CD14-positive monocyte (primary cell): ENCODE measurements at regions not wholly inside any gene's neighbourhood (a gene's known extent, or its start where the extent isn't known, plus 50 kb on each side); places are given as distances from the start of the nearest gene placed in this dataset.

Source experiments
- DNase-seq, 3 donors: peaks; one replicate each; pipeline ENCODE4 v3.0.0-alpha.2; 2011 to 2022
- H2AFZ ChIP-seq: 2 replicates; pipeline ENCODE4 v1.6.0; 2012; ENCODE audit warnings: mild to moderate bottlenecking, low read depth, low read length, inconsistent platforms; ENCODE audit not compliant: insufficient read depth, poor library complexity, severe bottlenecking
- H3K27ac ChIP-seq, 2 donors: 1 replicate in 1 of 2; 2 replicates in 1 of 2; pipeline ENCODE4 v1.5.1; 2012 to 2013; ENCODE audit warnings: low read length in 2 of 2, control low read depth in 1 of 2, inconsistent platforms in 1 of 2, low read depth in 1 of 2, mild to moderate bottlenecking in 1 of 2
- H3K27me3 ChIP-seq, 2 donors: one replicate each; pipeline versions ENCODE4 v1.6.0 to v1.6.1; 2011 to 2013; ENCODE audit warnings: low read length in 2 of 2; ENCODE audit not compliant: control insufficient read depth in 2 of 2, insufficient read depth in 2 of 2
- H3K36me3 ChIP-seq, 2 donors: replicated peaks in 1 of 2; 1 replicate in 1 of 2; 2 replicates in 1 of 2; pipeline versions ENCODE4 v1.5.1 to v1.6.1; 2012 to 2013; ENCODE audit warnings: low read length in 2 of 2, control low read depth in 1 of 2, inconsistent platforms in 1 of 2, mild to moderate bottlenecking in 1 of 2; ENCODE audit not compliant: insufficient read depth in 2 of 2, control insufficient read depth in 1 of 2
- H3K4me1 ChIP-seq, 2 donors: 1 replicate in 1 of 2; 2 replicates in 1 of 2; pipeline versions ENCODE4 v1.5.1 to v1.6.1; 2012 to 2013; ENCODE audit warnings: low read length in 2 of 2, control low read depth in 1 of 2, inconsistent platforms in 1 of 2, mild to moderate bottlenecking in 1 of 2, moderate library complexity in 1 of 2; ENCODE audit not compliant: insufficient read depth in 2 of 2, control insufficient read depth in 1 of 2
- H3K4me2 ChIP-seq: replicated peaks from 2 replicates; pipeline ENCODE3; 2012; ENCODE audit warnings: low read length, moderate library complexity, mild to moderate bottlenecking; ENCODE audit not compliant: poor library complexity, severe bottlenecking; ENCODE audit errors: extremely low read depth
- H3K4me3 ChIP-seq, 3 experiments: fragments of 200-600 bp in 1 of 3; sonication (generic) in 1 of 3; replicated peaks in 1 of 3; 1 replicate in 2 of 3; 2 replicates in 1 of 3; pipeline ENCODE4 v1.5.1; 2011 to 2013; ENCODE audit warnings: low read length in 3 of 3, mild to moderate bottlenecking in 3 of 3, control low read depth in 2 of 3, low read depth in 2 of 3, inconsistent platforms in 1 of 3, moderate library complexity in 1 of 3
- H3K79me2 ChIP-seq: 2 replicates; pipeline ENCODE4 v1.6.0; 2012; ENCODE audit warnings: mild to moderate bottlenecking, control low read depth, inconsistent platforms, low read length, moderate library complexity; ENCODE audit not compliant: insufficient read depth
- H3K9ac ChIP-seq: 2 replicates; pipeline ENCODE4 v1.6.0; 2017; ENCODE audit warnings: low read length, mild to moderate bottlenecking; ENCODE audit not compliant: insufficient read depth, poor library complexity, severe bottlenecking
- H3K9me3 ChIP-seq, 2 donors: replicated peaks in 1 of 2; 1 replicate in 1 of 2; 2 replicates in 1 of 2; pipeline versions ENCODE4 v1.5.1 to v1.6.1; 2012 to 2013; ENCODE audit warnings: low read length in 2 of 2, control low read depth in 1 of 2; ENCODE audit not compliant: control insufficient read depth in 1 of 2, insufficient read depth in 1 of 2
- H4K20me1 ChIP-seq: 2 replicates; pipeline ENCODE4 v1.6.0; 2012; ENCODE audit warnings: mild to moderate bottlenecking, low read length, control low read depth, moderate library complexity; ENCODE audit not compliant: insufficient read depth
- H3K27ac Mint-ChIP-seq, 7 donors: one replicate each; pipeline ENCODE4 v1.8.0; 2020; ENCODE audit warnings: mild to moderate bottlenecking in 7 of 7, mixed read lengths in 7 of 7, moderate library complexity in 6 of 7, inconsistent platforms in 2 of 7
- H3K27me3 Mint-ChIP-seq, 3 donors: one replicate each; pipeline ENCODE4 v1.8.0; 2021 to 2022; ENCODE audit warnings: low read depth in 3 of 3, mild to moderate bottlenecking in 3 of 3, mixed read lengths in 3 of 3, moderate library complexity in 3 of 3, inconsistent platforms in 1 of 3
- H3K36me3 Mint-ChIP-seq, 2 donors: one replicate each; pipeline ENCODE4 v1.8.0; 2020; ENCODE audit warnings: mixed read lengths in 2 of 2, inconsistent platforms in 1 of 2, mild to moderate bottlenecking in 1 of 2
- H3K4me1 Mint-ChIP-seq: one replicate; pipeline ENCODE4 v1.8.0; 2020; ENCODE audit warnings: mild to moderate bottlenecking, mixed read lengths
- H3K4me3 Mint-ChIP-seq, 2 donors: one replicate each; pipeline ENCODE4 v1.8.0; 2020; ENCODE audit warnings: mild to moderate bottlenecking in 2 of 2, mixed read lengths in 2 of 2, moderate library complexity in 1 of 2
- H3K9me3 Mint-ChIP-seq, 7 donors: one replicate each; pipeline ENCODE4 v1.8.0; 2020 to 2022; ENCODE audit warnings: mixed read lengths in 7 of 7, mild to moderate bottlenecking in 6 of 7, moderate library complexity in 6 of 7, inconsistent platforms in 2 of 7
- WGBS: methylation state at CpG from one replicate; pipeline ENCODE4 v1.1.5; 2013; ENCODE audit warnings: missing lambda C conversion rate; ENCODE audit not compliant: insufficient coverage; 5-methylcytosine and 5-hydroxymethylcytosine counted together
- intact Hi-C, 2 donors: fragments of 100-400 bp; cut with micrococcal nuclease; formaldehyde crosslinking; loops; one replicate each; pipeline versions ENCODE4 v1.15.0 to v1.15.1; 2023
- TF ChIP-seq, protein P1 (sequence below): fragments of 200-600 bp; IDR thresholded peaks from one replicate; pipeline ENCODE4 v1.8.0; 2022; ENCODE audit warnings: antibody characterized with exemption, mild to moderate bottlenecking

DNA sequence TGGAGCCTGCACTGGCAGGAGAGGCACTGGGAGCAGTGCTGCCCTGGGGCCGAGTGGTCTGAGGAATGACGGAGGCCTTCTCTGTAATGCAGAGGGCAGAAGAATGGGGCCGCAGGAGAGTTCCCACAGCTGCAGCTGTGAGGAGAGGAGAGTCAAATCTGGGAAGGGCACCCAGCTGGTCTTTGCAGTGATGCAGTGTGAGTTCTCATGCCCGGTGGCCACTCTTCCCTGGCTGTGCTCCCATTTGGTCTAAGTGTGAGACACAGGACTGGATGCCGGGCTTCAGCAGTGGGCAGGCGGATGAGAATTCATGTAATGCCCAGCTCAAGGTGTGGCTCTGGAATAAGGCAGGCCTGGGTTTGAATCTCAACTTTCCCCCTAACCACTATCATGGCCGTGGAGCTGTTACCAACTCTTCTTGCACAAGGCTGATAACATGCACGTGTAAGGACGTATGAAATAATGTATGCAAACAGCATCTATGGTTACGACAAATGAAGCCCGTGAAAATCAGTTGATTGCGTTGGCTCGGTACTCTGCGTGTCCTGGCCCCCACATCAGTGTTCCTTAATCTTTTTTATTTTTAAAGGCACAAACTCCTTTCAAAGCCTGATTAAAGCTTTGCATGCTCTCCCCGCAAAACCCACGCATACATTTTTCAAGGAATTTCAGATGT lies 71.6 kb downstream of the ACKR3 start:
- TF ChIP-seq, protein P1, sequence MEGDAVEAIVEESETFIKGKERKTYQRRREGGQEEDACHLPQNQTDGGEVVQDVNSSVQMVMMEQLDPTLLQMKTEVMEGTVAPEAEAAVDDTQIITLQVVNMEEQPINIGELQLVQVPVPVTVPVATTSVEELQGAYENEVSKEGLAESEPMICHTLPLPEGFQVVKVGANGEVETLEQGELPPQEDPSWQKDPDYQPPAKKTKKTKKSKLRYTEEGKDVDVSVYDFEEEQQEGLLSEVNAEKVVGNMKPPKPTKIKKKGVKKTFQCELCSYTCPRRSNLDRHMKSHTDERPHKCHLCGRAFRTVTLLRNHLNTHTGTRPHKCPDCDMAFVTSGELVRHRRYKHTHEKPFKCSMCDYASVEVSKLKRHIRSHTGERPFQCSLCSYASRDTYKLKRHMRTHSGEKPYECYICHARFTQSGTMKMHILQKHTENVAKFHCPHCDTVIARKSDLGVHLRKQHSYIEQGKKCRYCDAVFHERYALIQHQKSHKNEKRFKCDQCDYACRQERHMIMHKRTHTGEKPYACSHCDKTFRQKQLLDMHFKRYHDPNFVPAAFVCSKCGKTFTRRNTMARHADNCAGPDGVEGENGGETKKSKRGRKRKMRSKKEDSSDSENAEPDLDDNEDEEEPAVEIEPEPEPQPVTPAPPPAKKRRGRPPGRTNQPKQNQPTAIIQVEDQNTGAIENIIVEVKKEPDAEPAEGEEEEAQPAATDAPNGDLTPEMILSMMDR, result no peak

GRCh38 chr2:236642125-236642524 lies 72.5 kb downstream of the ACKR3 start:
- DNase-seq, result no peak
- Histone ChIP-seq H3K9me3 (peaks cover 11 to 20% of the 10 kb centered on the region in 2 donors), H4K20me1 (no peaks in the 10 kb centered on the region), H3K79me2 (no peaks in the 10 kb centered on the region), H3K4me3 (no peak overlapping the region), H3K27me3 (peaks cover 0 to 5% of the 10 kb centered on the region in 2 donors), H3K27ac (no peak overlapping the region), H2AFZ (no peak overlapping the region), H3K36me3 (no peaks in the 10 kb centered on the region), H3K9ac (no peak overlapping the region), H3K4me1 (no peaks in the 10 kb centered on the region), H3K4me2 (no peak overlapping the region)
- peaks cover 10 to 28% (median 24%) of the 10 kb centered on the region in 7 donors for H3K9me3 Mint-ChIP-seq
- H3K27me3 Mint-ChIP-seq, result peaks cover 15 to 36% (median 21%) of the 10 kb centered on the region in 3 donors
- WGBS, result 88% methylated on average over 1 of the region's 4 CpGs
- TF ChIP-seq, protein P1, result no peak
- intact Hi-C loops, result no loop called here
- H3K4me1 Mint-ChIP-seq, result no peaks in the 10 kb centered on the region
- no peak overlapping the region for H3K4me3 Mint-ChIP-seq
- no peaks in the 10 kb centered on the region for H3K36me3 Mint-ChIP-seq
- H3K27ac Mint-ChIP-seq, result no peak overlapping the region

More for the DNA sequence above, 71.6 kb downstream of the ACKR3 start:
- DNase-seq, result no peak
- 92% methylated on average over 14 of the region's 16 CpGs for WGBS
- peaks cover 11 to 20% of the 10 kb centered on the region in 2 donors for H3K9me3 ChIP-seq
- no peak overlapping the region for H3K4me3 ChIP-seq
- no peak overlapping the region for H3K4me2 ChIP-seq
- no peaks in the 10 kb centered on the region for H3K36me3 Mint-ChIP-seq
- H3K27ac Mint-ChIP-seq, result no peak overlapping the region
- H2AFZ ChIP-seq, result no peak overlapping the region
- H3K79me2 ChIP-seq, result no peaks in the 10 kb centered on the region
- H4K20me1 ChIP-seq, result no peaks in the 10 kb centered on the region
- intact Hi-C loops, result no loop called here
- H3K4me3 Mint-ChIP-seq, result no peak overlapping the region
- peaks cover 10 to 28% (median 25%) of the 10 kb centered on the region in 7 donors for H3K9me3 Mint-ChIP-seq
- peaks cover 0 to 5% of the 10 kb centered on the region in 2 donors for H3K27me3 ChIP-seq
- H3K27ac ChIP-seq, result no peak overlapping the region
- no peak overlapping the region for H3K9ac ChIP-seq
- H3K4me1 ChIP-seq, result no peaks in the 10 kb centered on the region
- no peaks in the 10 kb centered on the region for H3K36me3 ChIP-seq
- no peaks in the 10 kb centered on the region for H3K4me1 Mint-ChIP-seq
- peaks cover 15 to 31% (median 21%) of the 10 kb centered on the region in 3 donors for H3K27me3 Mint-ChIP-seq
